ENCODE measurements at regions not wholly inside any gene's neighbourhood (a gene's known extent, or its start where the extent isn't known, plus 50 kb on each side); places are given as distances from the start of the nearest gene placed in this dataset.
"Not testable (repeated sequence)": the region's sequence is repeated elsewhere in the genome, so short reads cannot be mapped to it uniquely, and the experiment has no call there.

GRCh38 chr2:101645886-101646285 is 51.6 kb upstream of the MAP4K4 start:
- not testable (repeated sequence) for H3K4me1 ChIP-seq

GRCh38 chr2:101644842-101645383 is 52.6 kb upstream of the MAP4K4 start:
- H3K4me3 ChIP-seq: no peak overlapping the region
- H3K36me3 ChIP-seq: no peaks in the 10 kb centered on the region
- TF ChIP-seq Cebpa-rat (IDR thresholded peaks at IDR 0.05): no peak
- no peak overlapping the region for H3K9ac ChIP-seq
- no peaks in the 10 kb centered on the region for H3K4me1 ChIP-seq
- H3K27me3 ChIP-seq: no peaks in the 10 kb centered on the region
- no peaks in the 10 kb centered on the region for H4K20me1 ChIP-seq
- peaks cover 0 to 15% (median 9%) of the 10 kb centered on the region in 11 experiments; a peak in 14 of 22 replicates for H3K9me3 ChIP-seq (replicated peaks in 1 of 11)
- H3K4me2 ChIP-seq: no peak overlapping the region
- H3K27ac ChIP-seq: no peak overlapping the region

More at GRCh38 chr2:101645886-101646285, 51.6 kb upstream of the MAP4K4 start:
- not testable (repeated sequence) for H3K36me3 ChIP-seq, H3K9ac ChIP-seq, H3K27me3 ChIP-seq, H3K4me2 ChIP-seq, H3K4me3 ChIP-seq, H4K20me1 ChIP-seq, H3K27ac ChIP-seq
- peaks cover 0 to 17% (median 9%) of the 10 kb centered on the region in 11 experiments; a peak in 14 of 22 replicates for H3K9me3 ChIP-seq (replicated peaks in 1 of 11)

DNA sequence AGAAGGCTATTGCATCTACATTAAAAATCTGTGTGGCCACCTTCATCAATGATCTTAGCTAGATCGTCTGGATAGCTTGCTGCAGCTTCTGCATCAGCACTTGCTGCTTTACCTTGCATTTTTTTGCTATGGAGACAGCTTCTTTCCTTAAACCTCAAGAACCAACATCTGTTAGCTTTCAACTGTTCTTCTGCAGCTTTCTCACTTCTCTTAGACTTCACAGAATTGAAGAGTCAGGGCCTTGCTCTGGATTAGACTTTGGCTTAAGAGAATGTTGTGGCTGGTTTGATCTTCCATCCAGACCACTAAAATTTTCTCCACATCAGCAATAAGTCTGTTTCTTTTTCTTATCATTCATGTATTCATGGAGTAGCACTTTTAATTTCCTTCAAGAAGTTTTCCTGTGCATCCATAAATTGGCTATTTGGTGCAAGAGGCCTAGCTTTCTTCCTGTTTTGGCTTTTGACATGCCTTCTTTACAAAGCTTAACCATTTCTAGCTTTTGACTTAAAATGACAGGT is 54.4 kb upstream of the MAP4K4 start:
- Histone ChIP-seq H3K4me2 (no peak overlapping the region), H3K27me3 (no peaks in the 10 kb centered on the region), H3K27ac (no peak overlapping the region), H4K20me1 (no peaks in the 10 kb centered on the region), H3K9me3 (replicated peaks in 1 of 11) (peaks cover 0 to 14% (median 9%) of the 10 kb centered on the region in 11 experiments; a peak in 13 of 22 replicates), H3K4me3 (no peak overlapping the region), H3K4me1 (no peaks in the 10 kb centered on the region), H3K9ac (no peak overlapping the region), H3K36me3 (no peaks in the 10 kb centered on the region)
- TF ChIP-seq Cebpa-rat (IDR thresholded peaks at IDR 0.05): no peak

DNA sequence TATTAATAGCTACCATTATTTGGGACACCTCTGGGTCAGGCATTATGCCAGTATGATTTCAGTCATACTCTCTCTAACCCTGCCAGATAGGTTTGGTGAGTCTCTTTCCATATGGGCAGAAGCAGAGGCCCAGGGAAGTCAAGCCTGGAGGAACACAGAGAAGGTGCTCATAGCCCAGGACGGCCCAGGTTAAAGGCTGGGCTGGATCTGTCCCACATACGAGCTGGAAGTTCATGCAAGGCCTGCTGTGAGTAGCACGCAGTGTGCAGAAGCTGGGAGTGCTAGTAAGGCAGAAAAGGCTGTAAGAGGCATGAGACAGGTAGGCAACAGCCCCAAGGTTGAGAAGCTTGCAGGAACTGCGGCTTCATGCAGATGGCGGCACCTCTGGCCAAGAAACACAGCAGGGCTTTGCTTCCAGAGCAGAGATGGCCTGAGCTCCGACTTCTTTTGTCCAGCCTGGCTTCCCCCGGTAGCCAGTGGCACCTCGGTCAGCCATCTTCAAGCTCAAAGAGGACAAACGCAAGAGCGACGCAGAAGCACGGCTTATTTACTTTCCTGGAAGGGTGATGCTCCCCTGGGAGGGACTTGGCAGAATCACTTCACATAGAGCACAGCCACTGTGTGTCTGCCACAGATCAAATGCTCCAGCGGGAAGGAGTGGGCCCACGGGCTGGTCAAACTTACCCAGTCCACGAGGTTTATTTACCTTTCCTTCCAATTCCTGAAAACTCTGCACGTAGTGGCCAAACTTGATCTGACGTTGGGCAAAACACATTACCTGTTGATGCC is 58.5 kb upstream of the MAP4K4 start:
- Histone ChIP-seq H3K9ac (no peak overlapping the region), H3K27me3 (no peaks in the 10 kb centered on the region), H3K36me3 (no peaks in the 10 kb centered on the region), H3K4me1 (no peaks in the 10 kb centered on the region), H3K27ac (no peak overlapping the region), H3K4me2 (no peak overlapping the region), H4K20me1 (no peaks in the 10 kb centered on the region), H3K9me3 (replicated peaks in 1 of 11) (peaks cover 0 to 14% (median 9%) of the 10 kb centered on the region in 11 experiments; a peak in 13 of 22 replicates), H3K4me3 (no peak overlapping the region)
- no peak for TF ChIP-seq Cebpa-rat (IDR thresholded peaks at IDR 0.05)

DNA sequence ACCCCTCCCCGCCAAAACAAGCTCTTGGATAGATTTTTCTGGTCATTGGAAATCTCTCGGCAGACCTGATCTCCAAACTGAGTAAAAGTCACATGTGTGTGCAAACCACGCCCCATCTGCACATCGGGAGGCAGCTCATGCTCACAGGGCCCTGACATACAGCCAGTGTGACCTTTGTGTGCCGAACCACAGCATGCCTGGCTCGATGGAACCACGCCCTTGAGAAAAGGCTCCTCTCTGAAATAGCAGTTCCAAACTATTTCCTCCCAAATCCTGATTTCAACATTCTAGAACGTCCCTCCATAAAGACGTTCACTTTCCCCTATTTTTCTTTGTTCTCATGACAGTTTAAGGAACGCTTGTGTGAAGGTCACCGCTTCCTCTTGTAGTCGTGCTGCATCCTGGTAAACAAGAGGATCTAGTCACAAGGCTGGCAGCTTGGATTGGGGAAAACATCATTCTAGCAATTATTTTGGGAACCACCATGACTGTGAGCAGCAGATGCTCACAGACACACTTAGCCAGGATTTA is 59.3 kb upstream of the MAP4K4 start:
- H3K9ac ChIP-seq: no peak overlapping the region
- TF ChIP-seq Cebpa-rat (IDR thresholded peaks at IDR 0.05): no peak
- no peak overlapping the region for H3K4me3 ChIP-seq
- H3K36me3 ChIP-seq: no peaks in the 10 kb centered on the region
- H3K4me1 ChIP-seq: no peaks in the 10 kb centered on the region
- H4K20me1 ChIP-seq: no peaks in the 10 kb centered on the region
- H3K27ac ChIP-seq: no peak overlapping the region
- no peaks in the 10 kb centered on the region for H3K27me3 ChIP-seq
- H3K4me2 ChIP-seq: no peak overlapping the region
- H3K9me3 ChIP-seq (replicated peaks in 1 of 11): peaks cover 0 to 14% (median 9%) of the 10 kb centered on the region in 11 experiments; a peak in 13 of 22 replicates

DNA sequence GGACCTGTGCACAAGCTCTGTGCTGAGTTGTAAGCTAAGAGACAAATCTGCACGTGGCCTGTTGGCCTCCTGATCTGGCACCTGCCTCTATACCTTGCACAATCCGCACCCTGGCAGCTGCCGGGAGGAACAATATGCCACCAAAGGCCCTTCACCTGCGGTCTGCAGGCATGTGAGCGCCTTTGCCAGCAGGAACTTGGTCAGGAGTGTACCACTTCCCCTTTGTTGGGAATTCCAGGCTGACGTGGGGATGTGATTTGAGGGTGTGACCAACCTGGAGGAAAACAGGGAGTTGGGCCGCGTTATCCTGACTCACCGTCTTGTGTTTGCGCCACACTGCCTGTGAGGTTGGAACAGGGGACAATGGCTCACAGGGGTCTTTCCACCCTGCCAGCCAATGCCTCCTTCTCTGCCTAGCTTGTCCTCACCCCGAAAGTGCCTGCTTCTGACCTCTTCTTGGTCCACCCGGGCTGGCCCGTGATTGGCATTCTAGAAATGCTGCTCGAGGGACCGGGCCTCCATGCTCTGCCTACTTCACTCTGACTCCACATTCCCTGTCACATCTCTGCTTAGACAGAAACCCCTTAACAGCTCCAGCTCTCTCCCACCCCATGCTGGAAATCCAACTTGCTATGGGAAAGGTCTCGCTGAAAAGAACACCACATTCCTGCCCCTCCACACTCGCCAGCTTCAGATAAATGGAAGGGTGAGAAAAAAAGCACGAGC is 67.1 kb upstream of the MAP4K4 start:
- Histone ChIP-seq H3K27me3 (no peaks in the 10 kb centered on the region), H4K20me1 (no peaks in the 10 kb centered on the region), H3K9ac (no peak overlapping the region), H3K4me1 (peaks cover 0 to 9% (median 7%) of the 10 kb centered on the region in 10 experiments; a peak in 14 of 20 replicates), H3K36me3 (no peaks in the 10 kb centered on the region), H3K4me3 (no peak overlapping the region), H3K4me2 (0 out of 22 replicates have a peak overlapping the region, but pooled peaks of 1 of the 11 experiments have one; percentile 9), H3K9me3 (replicated peaks in 1 of 11) (peaks cover 0 to 13% (median 10%) of the 10 kb centered on the region in 11 experiments; a peak in 14 of 22 replicates), H3K27ac (no peak overlapping the region)
- no peak for TF ChIP-seq Cebpa-rat (IDR thresholded peaks at IDR 0.05)

DNA sequence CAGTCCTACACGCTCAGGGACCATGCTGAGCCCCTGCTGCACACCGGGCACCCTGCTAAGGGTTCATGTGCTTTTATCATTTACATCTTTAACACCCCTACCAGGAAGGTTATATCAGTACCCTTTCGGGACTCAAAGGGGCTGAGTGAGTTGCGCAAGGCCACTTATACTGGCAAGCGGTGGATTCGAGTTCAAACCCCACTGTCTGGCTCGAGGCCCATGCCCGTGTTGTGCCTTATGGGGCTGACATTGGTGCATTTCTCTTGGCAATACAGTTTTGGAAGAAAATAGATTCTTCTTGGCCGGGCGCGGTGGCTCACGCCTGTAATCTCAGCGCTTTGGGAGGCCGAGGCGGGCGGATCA is 69.5 kb upstream of the MAP4K4 start:
- Histone ChIP-seq H3K36me3 (no peaks in the 10 kb centered on the region), H3K4me3 (no peak overlapping the region), H3K9ac (no peak overlapping the region), H3K9me3 (replicated peaks in 1 of 11) (peaks cover 0 to 13% (median 10%) of the 10 kb centered on the region in 11 experiments; a peak in 14 of 22 replicates), H4K20me1 (no peaks in the 10 kb centered on the region), H3K4me2 (no peak overlapping the region), H3K27ac (no peak overlapping the region), H3K27me3 (no peaks in the 10 kb centered on the region), H3K4me1 (peaks cover 6 to 21% (median 13%) of the 10 kb centered on the region in 10 experiments; a peak in 18 of 20 replicates)
- TF ChIP-seq Cebpa-rat (IDR thresholded peaks at IDR 0.05): peak in 1 of 11 experiments; percentile 34; a peak in 1 of 22 replicates

- Histone ChIP-seq H3K36me3 (no peaks in the 10 kb centered on the region), H3K4me3 (no peak overlapping the region), H4K20me1 (no peaks in the 10 kb centered on the region), H3K27me3 (no peaks in the 10 kb centered on the region), H3K27ac (no peak overlapping the region), H3K9ac (no peak overlapping the region), H3K9me3 (replicated peaks in 1 of 11) (peaks cover 0 to 13% (median 10%) of the 10 kb centered on the region in 11 experiments; a peak in 14 of 22 replicates), H3K4me1 (peaks cover 7 to 26% (median 19%) of the 10 kb centered on the region in 10 experiments; a peak in 19 of 20 replicates), H3K4me2 (no peak overlapping the region)
- TF ChIP-seq Cebpa-rat (IDR thresholded peaks at IDR 0.05): no peak
Observed at GRCh38 chr2:101627285-101628029, 70.0 kb upstream of the MAP4K4 start.

- not testable (repeated sequence) for H3K36me3 ChIP-seq, H3K27ac ChIP-seq, H3K9ac ChIP-seq, H4K20me1 ChIP-seq, H3K27me3 ChIP-seq, H3K4me3 ChIP-seq
- H3K4me2 ChIP-seq: peak overlapping the region in 3 of 11 experiments; percentile 3 to 30 (median 5); a peak in 1 of 22 replicates
- H3K9me3 ChIP-seq (replicated peaks in 1 of 11): peaks cover 0 to 13% (median 10%) of the 10 kb centered on the region in 11 experiments; a peak in 14 of 22 replicates
- H3K4me1 ChIP-seq: peaks cover 7 to 33% (median 19%) of the 10 kb centered on the region in 10 experiments; a peak in 19 of 20 replicates
Observed at GRCh38 chr2:101625814-101626213, 71.7 kb upstream of the MAP4K4 start.
